Stimulated activated CD4-positive, alpha-beta T cell treated with anti-CD3 and anti-CD28 coated beads, Interleukin-2, amount 100 ng/mL, for 48 hours (primary cell): ENCODE measurements at regions not wholly inside any gene's neighbourhood (a gene's known extent, or its start where the extent isn't known, plus 50 kb on each side); places are given as distances from the start of the nearest gene placed in this dataset.
"Not testable (repeated sequence)": the region's sequence is repeated elsewhere in the genome, so short reads cannot be mapped to it uniquely, and the experiment has no call there.

Experiments
- DNase-seq, 2 donors: peaks; one replicate each; pipeline ENCODE4 v3.0.0-alpha.2; 2020

DNA sequence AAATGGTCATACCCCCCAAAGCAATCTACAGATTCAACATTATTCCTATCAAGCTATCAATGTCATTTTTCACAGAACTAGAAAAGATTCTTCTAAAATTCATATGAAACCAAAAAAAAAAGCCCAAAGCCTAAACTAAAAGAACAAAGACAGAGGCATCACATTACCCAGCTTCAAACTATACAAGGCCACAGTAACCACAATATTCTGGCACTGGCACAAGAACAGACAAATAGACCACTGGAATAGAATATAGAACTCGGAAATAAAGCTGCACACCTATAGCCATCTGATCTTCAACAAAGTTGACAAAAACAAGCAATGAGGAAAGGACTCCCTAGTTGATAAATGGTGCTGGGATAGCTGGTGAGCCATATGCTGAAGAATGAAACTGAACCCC is 89.2 kb upstream of the PCED1B start:
- DNase-seq = no peak

DNA sequence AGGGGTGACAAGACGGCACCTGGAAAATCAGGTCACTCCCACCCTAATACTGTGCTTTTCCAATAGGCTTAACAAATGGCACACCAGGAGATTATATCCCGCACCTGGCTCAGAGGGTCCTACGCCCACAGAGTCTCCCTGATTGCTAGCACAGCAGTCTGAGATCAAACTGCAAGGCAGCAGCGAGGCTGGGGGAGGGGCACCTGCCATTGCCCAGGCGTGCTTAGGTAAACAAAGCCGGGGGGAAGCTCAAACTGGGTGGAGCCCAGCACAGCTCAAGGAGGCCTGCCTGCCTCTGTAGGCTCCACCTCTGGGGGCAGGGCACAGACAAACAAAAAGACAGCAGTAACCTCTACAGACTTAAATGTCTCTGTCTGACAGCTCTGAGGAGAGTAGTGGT is 87.4 kb upstream of the PCED1B start:
- not testable (repeated sequence) for DNase-seq

DNA sequence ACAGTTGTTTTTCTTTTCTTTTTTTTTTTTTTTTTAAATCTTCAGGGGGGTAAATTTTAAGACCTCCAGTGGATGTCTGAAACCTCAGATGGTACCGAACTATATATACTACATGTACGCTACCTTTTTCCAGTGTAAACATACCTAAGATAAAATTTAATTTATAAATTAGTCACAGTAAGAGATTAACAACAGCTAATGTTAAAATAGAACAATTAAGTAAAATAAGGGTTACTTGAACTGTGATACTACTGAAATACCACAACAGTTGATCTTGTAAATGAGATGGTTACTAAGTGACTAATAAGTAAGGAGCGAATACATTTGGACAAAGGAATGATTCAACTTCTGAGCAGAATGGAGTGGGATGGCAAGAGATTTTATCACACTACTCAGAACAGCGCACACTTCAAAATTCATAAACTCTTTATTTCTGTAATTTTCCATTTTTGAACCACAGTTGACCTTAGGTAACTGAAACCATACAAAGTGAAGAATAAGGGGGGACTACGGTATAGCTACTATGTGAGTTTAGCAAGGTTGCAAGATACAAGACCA is 80.5 kb upstream of the PCED1B start:
- DNase-seq = no peak

DNA sequence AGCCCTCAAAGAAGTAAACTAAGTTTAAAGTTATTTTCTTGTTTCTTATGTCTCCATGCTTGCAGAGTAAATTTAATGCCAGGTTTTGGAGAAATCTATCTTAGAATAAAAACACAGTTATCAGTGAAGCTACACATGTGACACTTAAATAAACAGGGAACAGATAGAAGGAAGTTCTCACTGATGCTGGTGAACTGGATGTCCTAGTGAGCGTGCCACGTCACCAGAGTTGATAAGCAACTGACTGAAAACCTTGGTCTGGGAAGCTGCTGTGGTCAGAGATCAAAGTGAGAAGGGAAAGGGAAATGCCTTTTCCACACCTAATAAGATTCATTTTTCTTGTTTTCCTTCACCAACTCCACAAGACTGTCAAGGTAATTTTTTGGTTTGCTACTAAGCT is 74.8 kb upstream of the PCED1B start:
- no peak for DNase-seq

DNA sequence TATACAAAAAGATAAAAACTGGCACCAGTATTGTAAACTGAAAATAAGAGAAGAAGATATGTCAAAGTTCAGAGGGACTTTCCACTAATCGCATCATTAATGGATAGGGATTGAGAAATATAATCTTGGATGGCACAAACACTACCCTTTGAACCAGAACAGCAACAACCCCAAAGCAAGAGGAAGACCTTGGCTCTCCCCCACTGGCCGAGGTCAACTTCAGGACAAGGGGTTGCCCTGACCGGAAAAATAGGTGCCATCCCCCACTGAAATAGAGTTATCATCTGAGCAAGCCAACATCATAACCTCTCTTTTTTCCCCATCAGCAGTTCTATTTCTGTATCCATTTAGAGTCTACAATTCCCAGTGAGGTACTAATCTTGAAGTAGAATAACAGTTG is 72.4 kb upstream of the PCED1B start:
- no peak for DNase-seq

DNA sequence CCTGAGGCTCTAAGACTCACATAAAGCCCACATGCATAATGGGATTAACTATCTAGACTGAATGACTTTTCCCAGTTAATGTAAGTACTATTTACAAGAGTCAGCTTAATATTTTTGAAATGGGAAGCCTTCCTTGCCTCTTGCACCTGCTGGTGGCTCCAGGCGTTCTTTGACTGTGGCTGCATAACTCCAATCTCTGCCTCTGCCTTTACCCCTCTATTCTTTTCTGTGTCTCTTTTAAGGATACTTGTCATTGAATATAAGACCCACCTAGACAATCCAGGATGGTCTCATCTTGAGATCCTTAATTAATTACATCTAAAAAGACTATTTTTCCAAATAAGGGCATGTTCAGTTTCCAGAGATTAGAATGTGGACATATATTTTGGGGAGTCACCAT is 66.9 kb upstream of the PCED1B start:
- DNase-seq = no peak

DNA sequence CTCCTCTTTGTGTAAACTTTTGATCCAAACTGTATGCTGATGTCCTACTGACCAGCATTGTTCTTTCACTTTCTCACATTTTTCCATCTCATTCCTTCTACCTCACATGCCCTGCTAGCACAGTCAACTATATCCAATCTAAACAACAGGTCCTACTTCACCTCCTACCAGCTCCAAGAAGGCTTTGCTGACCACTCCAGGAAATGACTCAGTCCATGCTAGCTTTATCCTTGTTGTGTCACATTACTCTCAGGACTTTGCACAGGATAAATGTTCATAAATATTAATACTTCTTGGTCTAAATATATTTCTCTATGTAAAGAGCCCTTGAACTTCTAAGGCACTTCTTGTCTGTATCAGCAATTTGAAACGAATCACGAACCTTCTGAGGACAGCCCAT is 64.9 kb upstream of the PCED1B start:
- DNase-seq = no peak

DNA sequence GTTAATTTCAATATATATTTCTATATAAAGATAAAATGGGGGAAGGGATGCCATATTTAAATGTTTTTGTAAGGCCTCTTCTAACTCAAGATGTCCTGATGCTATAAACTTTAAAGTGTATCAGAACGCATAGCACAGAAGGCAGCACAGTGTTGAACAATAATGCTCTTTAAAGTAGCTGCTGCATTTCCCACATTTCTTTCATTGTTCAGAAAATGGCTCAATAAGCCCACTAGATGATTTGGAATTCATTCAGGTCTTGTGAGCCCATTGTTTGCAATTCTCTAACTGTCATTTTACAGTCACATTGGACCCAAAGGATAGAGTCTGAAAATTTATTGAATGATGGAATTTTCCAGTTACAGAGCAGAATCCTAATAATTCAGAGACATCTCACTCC is 64.0 kb upstream of the PCED1B start:
- DNase-seq = no peak

DNA sequence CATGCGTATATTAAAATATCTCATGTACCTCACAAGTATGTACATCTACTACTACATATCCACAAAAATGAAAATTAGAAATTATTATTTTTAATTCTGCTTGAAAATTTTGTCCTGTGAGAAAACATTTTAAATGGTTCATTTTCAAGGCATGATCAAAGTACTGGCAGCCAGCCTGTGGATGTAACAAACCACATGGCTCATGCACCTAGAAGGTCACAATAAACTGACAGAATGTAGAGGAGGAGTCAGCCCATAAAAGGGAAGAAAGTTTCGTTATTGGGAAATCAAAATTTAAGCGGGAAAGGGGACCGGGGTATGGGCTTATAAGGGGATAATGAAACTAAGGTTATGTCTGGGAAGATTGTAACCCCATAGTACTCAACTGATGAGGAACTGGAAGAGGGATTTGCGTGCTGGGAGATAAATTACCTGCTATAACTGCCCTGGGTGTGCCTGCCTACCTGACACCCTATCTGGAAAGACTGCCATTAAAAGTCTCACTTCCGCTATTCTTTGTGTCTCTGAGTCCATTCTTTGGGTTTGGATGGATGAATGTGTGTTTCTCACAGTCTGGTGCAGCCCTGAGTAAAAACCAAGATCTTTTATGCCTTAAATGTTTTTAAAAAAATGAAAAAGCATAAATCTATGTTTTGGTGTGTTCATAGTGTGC is 62.2 kb upstream of the PCED1B start:
- DNase-seq = no peak

DNA sequence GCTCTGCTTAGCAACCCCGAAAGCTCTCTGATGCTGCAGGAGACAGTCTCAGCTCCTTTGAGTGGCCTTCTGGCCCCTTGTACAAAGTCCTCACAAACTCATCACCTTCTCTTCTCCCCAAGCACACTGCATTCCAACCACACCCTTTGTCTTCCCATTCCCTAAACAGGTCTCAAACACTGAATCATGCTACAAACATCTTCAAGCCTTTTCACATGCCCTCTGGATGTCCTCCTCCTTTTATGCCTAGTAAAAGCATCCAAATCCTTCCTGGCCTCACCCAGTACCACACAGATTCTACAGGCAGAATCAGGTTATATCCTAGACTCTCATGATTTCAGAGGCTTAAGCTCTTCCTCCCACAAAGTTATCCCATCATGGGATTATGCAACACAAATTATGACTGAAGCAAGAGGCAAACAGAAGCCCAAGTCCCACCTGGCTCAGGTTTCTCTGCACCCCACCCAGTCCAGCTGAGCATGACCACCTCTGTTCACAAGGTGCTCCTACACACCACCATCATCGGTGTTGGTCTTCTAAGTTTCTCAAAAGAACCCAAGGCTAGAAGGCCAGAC is 61.4 kb upstream of the PCED1B start:
- no peak for DNase-seq

DNA sequence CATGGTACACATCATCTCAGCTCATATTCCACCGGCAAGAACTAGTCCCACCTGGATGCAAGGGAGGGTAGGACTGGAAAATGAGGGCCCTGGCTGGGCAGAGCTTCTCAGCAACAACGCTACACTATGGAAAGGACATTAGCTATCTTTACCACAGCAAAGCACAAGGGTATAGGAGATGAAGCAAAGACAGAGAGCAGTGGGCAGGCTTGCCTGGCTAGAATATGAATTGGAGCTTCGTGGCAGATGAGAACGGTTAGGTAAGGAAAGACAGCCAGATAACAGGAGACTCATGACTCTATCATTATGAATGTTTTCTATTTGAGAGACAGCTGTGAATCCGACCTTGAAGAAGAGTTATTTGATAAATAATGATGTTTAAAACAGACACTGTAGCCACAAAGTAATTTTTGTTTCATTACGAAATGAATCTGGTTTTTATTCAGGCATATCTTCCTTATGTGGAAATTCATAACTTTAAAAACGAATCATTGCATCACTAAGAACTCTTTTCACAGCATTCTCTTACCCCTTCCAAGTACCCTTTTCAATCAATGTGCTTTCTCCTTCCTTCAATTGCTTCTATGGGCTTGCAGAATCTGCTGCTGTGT is 59.1 kb upstream of the PCED1B start:
- DNase-seq = no peak

DNA sequence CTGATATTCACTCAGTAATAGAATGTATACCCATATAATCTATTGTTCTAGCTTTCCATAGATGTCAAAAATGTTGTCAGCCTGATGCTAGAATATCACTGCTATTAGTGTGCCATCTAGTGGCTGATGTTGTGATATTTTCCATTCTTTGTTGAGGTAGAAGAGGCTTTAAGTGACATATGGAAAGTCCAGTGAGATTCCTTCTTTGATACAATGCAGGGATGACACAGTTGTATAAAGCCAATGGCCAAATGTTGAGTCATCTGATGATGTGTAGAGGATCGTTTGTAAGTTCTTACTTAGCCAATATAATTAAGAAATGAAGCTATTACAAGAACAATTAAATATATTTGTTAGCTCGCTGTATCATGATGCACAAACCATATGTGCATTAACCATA is 58.1 kb upstream of the PCED1B start:
- no peak for DNase-seq

DNA sequence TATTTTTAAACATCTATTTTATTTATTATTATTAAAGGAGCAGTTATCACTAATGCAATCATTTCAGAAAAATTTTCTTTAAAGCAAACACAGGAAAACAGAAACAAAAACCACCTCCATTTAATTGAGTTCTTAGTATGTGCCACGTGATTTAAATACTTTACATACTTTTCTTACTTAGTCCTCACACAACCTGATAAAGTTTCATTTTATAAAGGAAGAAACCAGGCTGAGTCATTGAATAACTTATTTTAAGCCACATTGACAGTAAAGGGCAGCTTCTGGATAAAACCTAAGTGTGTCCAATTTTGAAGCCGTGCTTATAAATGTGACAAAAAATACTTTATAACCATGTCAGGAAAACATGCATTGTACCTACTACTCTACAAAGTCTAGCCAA is 57.1 kb upstream of the PCED1B start:
- DNase-seq = no peak

DNA sequence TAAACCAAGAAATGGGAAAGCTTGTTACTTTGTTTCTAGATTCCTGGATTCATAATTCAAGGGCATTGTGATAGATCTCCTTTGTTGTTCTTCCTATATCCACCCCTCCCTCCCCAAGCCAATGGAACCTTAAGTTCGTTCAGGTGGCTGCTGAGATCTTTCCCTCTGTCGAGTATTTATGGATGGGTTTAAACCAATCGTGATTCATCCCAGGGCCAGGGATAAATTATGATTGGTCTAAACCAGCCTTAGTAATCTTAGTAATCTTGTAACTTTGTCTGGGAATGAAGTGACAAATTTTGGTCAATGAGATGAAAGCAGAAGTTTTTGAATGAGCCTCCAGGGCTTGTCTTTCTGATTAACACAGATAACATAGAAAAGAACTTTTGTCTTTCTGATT is 56.1 kb upstream of the PCED1B start:
- DNase-seq = no peak

DNA sequence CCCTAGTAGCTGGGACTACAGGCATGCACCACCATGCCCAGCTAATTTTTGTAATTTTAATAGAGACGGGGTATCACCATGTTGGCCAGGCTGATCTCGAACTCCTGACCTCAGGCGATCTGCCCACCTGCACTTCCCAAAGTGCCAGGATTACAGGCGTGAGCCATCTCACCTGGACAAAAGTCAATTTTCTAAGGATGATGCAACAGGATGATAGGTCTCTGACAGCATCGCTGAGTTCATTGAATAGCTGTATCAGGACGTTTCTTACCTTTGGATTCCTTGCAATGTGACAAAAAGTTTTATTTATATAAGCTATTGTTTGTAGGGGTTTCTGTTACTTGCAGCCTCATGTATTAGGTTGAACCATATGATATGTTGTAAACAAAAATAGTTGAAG is 55.5 kb upstream of the PCED1B start:
- no peak for DNase-seq

DNA sequence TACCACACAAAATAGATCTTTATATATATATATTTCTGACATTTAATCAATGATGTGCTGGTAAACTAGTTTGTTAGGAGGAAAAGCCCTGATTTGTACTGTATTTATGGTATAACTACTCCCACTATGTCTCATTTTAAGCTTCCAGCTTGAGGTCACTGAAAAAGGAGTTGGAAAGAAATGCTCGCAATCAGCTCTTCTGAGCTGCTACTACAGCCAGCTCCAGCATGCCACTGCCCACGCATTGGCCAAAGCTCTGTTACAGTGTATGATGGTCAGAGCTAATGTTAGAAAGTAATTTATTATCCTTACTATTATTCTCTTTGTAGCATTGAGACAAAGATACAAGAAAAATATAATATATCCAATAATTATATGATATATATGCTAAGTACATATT is 55.0 kb upstream of the PCED1B start:
- no peak for DNase-seq

DNA sequence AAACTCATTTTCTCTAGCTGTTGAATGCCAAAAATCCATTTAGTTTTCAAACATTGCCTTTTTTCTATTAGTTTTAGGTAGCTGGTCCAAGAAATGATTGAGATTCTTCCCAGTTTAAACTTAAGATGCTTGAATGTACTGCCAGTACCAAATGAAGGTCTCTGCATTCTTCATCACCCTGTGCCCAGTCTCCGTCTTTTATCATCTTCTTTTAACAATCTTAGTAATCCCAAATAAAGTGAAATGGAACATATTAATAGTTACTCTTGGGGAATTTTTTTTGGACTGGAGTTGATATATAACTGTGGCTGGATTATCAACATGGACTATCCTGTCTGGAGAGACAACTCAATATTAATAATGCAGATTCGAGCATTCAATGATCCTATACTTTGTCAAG is 54.1 kb upstream of the PCED1B start:
- no peak for DNase-seq

DNA sequence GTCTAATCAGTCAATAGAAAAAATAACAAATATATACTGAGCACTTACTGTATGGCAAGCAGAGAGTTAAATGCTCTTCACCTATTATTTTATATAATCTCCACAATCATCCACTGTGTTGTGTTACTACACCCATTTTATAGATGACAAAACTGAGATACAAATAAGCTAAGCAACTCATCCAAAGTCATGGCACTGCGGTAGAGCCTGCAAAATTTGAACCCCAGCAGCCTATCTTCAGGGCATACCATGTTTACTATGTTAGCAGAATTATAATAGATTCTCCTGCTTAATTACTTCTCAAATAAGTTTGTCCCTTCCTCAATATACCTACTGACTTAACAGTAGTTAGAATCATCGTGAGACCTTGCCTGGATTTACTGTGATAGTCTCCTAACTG is 53.6 kb upstream of the PCED1B start:
- no peak for DNase-seq

DNA sequence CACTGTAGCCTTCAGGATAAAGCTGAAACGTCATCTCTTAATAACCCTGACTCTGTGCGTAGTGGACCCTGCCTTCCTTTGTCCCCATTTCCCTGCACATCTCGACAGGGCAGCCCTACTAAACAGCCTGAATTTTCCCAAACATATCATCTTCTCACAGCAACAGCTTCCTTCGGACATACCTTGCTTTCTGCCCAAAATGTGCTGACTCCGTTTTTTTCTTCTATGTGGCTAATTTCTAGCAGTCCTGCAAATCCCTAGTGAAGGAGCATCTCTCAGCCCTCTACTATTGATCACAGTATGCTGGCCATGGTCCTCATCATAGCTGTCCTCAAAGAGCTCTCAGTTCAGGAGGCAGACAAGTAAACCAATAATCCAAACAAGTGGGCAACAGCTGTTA is 53.1 kb upstream of the PCED1B start:
- DNase-seq = no peak
